ENCODE measurements at regions not wholly inside any gene's neighbourhood (a gene's known extent, or its start where the extent isn't known, plus 50 kb on each side); places are given as distances from the start of the nearest gene placed in this dataset.

DNA sequence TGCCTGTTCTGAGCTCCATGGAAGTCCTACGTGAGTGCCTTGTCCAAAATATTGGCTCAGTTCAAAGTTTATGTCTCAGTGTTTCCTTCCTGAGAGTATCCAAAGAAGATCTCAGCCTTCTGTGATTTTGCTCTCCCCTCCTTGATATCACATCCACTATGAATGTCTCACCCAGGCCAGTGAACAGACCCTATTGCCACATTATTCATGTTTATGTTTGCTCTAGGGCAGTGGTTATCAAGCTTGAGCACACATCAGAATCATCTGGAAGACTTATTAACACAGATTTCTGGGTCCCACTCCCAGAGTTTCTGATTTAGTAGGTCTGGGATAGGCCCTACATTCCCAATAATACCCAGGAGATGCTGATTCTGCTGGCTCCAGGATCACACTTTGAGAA lies 145.0 kb upstream of the FGGY start (continued):
- TF ChIP-seq, protein P1, sequence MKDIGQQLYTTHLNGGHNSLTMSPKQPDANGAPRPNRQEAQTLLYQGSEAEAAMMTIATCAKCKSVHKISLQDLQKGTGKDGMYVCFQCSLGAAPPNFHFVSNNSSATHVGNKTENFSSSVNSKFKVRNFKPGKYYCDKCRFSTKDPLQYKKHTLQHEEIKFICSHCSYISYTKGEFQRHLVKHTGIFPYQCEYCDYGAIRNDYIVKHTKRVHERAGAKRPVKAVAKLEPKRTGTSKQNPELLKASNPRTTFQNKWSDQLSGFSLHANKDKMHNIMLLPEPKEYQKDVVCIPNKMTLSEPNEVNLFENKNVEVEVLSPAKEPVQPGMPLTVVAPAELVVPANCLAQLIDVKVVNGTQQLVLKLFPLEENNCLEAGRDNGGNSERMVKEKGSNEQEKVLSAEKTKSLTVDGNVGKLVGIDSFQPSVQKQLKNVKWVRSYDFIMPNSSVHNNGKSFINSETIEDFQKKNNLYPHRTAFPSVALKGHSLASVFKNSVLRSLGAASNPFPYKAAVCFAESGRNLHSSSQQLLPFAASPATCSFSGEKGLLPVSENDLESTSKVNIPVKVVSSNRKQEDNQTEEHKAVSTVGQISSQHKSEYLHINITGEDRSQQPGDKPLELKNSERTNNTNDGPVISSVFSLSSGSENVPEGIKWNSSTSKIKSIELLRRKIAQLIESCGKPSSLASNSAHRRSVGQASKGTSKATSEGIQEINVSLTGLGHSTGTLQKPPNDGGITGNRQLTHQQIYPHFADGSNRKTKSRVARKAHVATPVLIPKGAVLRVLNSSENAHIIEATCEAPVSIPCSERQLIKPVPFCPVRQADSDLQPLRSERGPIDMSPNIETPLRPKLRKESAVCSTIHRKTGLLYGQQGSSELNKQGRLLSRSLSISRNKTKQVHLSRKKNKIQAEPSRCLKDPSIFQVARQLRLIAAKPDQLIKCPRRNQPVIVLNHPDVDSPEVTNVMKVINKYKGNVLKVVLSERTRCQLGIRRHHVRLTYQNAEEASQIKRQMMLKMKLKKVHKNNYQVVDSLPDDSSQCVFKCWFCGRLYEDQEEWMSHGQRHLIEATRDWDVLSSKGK (CRISPR knock-in tag; IDR thresholded peaks at IDR 0.05), result no peak

DNA sequence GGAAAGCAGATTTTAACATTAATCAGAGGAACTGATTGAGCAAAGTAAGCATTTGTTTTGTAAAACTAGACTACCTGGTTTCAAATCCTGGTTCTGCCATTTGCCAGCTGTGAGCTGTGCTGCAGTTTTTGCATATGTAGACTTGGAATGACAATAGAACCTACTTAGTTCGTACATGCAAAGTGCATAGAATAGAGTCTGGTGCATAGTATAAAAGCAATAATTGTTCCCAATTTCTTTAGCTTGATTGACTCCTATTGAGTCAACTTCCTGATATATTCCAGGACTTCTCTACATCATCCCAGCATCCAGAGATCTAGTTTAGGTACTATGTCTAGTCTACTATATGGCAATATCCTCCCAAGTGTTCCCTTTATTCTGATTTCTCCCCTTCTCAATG lies 144.4 kb upstream of the FGGY start:
- Histone ChIP-seq H3K36me3 (ENCODE audit: control insufficient read depth, insufficient read depth, low read length) (no peaks in the 10 kb centered on the region), H2AFZ (ENCODE audit: low read depth, low read length) (no peak overlapping the region), H3K27ac (ENCODE audit: extremely low read depth, low read depth, low read length) (no peak overlapping the region), H3K79me2 (ENCODE audit: control insufficient read depth, insufficient read depth, low read length) (no peaks in the 10 kb centered on the region), H3K4me2 (ENCODE audit: insufficient read depth, low read length) (no peak overlapping the region), H3K9ac (ENCODE audit: insufficient read depth in 1 of 2, low read depth in 2 of 2, low read length in 2 of 2) (no peak overlapping the region), H3K4me3 (no peak overlapping the region), H3K4me1 (replicated peaks in 1 of 2; ENCODE audit: control insufficient read depth in 2 of 2, insufficient read depth in 2 of 2, low read length in 2 of 2) (no peaks in the 10 kb centered on the region; a peak in 1 of 5 replicates), H3K9me3 (replicated peaks; ENCODE audit: control insufficient read depth, insufficient read depth, low read depth, low read length) (no peaks in the 10 kb centered on the region), H3K27me3 (ENCODE audit: control insufficient read depth in 2 of 2, insufficient read depth in 2 of 2, low read length in 2 of 2) (no peaks in the 10 kb centered on the region; a peak in 1 of 5 replicates), H3K9me1 (ENCODE audit: control insufficient read depth, insufficient read depth, low read length) (no peaks in the 10 kb centered on the region), H4K20me1 (replicated peaks; ENCODE audit: control insufficient read depth, insufficient read depth, low read length) (no peaks in the 10 kb centered on the region)
- ChIA-PET CTCF (ENCODE audit: low intra/inter-chr PET ratio) (no interaction called here), POLR2A (no interaction called here)
- TF ChIP-seq, protein P2, sequence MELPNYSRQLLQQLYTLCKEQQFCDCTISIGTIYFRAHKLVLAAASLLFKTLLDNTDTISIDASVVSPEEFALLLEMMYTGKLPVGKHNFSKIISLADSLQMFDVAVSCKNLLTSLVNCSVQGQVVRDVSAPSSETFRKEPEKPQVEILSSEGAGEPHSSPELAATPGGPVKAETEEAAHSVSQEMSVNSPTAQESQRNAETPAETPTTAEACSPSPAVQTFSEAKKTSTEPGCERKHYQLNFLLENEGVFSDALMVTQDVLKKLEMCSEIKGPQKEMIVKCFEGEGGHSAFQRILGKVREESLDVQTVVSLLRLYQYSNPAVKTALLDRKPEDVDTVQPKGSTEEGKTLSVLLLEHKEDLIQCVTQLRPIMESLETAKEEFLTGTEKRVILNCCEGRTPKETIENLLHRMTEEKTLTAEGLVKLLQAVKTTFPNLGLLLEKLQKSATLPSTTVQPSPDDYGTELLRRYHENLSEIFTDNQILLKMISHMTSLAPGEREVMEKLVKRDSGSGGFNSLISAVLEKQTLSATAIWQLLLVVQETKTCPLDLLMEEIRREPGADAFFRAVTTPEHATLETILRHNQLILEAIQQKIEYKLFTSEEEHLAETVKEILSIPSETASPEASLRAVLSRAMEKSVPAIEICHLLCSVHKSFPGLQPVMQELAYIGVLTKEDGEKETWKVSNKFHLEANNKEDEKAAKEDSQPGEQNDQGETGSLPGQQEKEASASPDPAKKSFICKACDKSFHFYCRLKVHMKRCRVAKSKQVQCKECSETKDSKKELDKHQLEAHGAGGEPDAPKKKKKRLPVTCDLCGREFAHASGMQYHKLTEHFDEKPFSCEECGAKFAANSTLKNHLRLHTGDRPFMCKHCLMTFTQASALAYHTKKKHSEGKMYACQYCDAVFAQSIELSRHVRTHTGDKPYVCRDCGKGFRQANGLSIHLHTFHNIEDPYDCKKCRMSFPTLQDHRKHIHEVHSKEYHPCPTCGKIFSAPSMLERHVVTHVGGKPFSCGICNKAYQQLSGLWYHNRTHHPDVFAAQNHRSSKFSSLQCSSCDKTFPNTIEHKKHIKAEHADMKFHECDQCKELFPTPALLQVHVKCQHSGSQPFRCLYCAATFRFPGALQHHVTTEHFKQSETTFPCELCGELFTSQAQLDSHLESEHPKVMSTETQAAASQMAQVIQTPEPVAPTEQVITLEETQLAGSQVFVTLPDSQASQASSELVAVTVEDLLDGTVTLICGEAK (IDR thresholded peaks at IDR 0.05), result no peak
- TF ChIP-seq, protein P2 (CRISPR knock-in tag; IDR thresholded peaks at IDR 0.05), result no peak
- TF ChIP-seq, protein P3, sequence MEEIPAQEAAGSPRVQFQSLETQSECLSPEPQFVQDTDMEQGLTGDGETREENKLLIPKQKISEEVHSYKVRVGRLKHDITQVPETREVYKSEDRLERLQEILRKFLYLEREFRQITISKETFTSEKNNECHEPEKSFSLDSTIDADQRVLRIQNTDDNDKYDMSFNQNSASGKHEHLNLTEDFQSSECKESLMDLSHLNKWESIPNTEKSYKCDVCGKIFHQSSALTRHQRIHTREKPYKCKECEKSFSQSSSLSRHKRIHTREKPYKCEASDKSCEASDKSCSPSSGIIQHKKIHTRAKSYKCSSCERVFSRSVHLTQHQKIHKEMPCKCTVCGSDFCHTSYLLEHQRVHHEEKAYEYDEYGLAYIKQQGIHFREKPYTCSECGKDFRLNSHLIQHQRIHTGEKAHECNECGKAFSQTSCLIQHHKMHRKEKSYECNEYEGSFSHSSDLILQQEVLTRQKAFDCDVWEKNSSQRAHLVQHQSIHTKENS (CRISPR knock-in tag; IDR thresholded peaks at IDR 0.05), result no peak
- WGBS (ENCODE audit: insufficient coverage, low coverage, missing lambda C conversion rate), result 13% methylated on average over 1 of the region's 1 CpG
- DNase-seq (ENCODE audit: extremely low read depth in 1 of 4, low spot score in 3 of 4) (no peak), FAIRE-seq (no peak), ATAC-seq (no peak)
- in situ Hi-C loops (cut with MboI), result no loop called here
- no TSS peak for BruUV-seq (replicated peaks)
- intact Hi-C loops (cut with micrococcal nuclease), result no loop called here
